ENCODE measurements at regions not wholly inside any gene's neighbourhood (a gene's known extent, or its start where the extent isn't known, plus 50 kb on each side); places are given as distances from the start of the nearest gene placed in this dataset.

GRCh38 chr4:177093964-177094363 is 215.7 kb upstream of the NEIL3 start:
- intact Hi-C loops (cut with DNase I): no loop called here
- no peaks in the 10 kb centered on the region for H3K27me3 ChIP-seq
- no peak for DNase-seq
- no peak for TF ChIP-seq POLR2A (IDR thresholded peaks at IDR 0.05)
- TF ChIP-seq CTCF (IDR thresholded peaks at IDR 0.05): no peak
- no peaks in the 10 kb centered on the region for H3K36me3 ChIP-seq
- H3K4me1 ChIP-seq: no peaks in the 10 kb centered on the region
- 85 to 94% methylated on average over 1 of the region's 1 CpG for WGBS, 2 donors
- H3K27ac ChIP-seq: no peak overlapping the region
- H3K4me3 ChIP-seq: no peak overlapping the region
- no peaks in the 10 kb centered on the region for H3K9me3 ChIP-seq

GRCh38 chr4:177097291-177097690 is 212.4 kb upstream of the NEIL3 start:
- intact Hi-C loops (cut with DNase I): no loop called here
- Histone ChIP-seq H3K27ac (no peak overlapping the region), H3K4me3 (no peak overlapping the region), H3K9me3 (no peaks in the 10 kb centered on the region), H3K27me3 (no peaks in the 10 kb centered on the region), H3K4me1 (no peaks in the 10 kb centered on the region), H3K36me3 (no peaks in the 10 kb centered on the region)
- no peak for TF ChIP-seq POLR2A (IDR thresholded peaks at IDR 0.05)
- no peak for TF ChIP-seq CTCF (IDR thresholded peaks at IDR 0.05)
- 89 to 90% methylated on average over 1 to 5 of the region's 6 CpGs for WGBS, 2 donors
- no peak for DNase-seq

- Histone ChIP-seq H3K36me3 (no peaks in the 10 kb centered on the region), H3K9me3 (no peaks in the 10 kb centered on the region), H3K4me1 (no peaks in the 10 kb centered on the region), H3K4me3 (no peak overlapping the region), H3K27ac (no peak overlapping the region), H3K27me3 (no peaks in the 10 kb centered on the region)
- intact Hi-C loops (cut with DNase I): no loop called here
- DNase-seq: no peak
- TF ChIP-seq CTCF (IDR thresholded peaks at IDR 0.05): no peak
- no peak for TF ChIP-seq POLR2A (IDR thresholded peaks at IDR 0.05)
- WGBS, 2 donors: 92% methylated on average over 6 of the region's 6 CpGs
Measured at GRCh38 chr4:177099211-177099610, 210.5 kb upstream of the NEIL3 start.

GRCh38 chr4:177100307-177100706 is 209.4 kb upstream of the NEIL3 start:
- 76 to 88% methylated on average over 3 of the region's 3 CpGs for WGBS, 2 donors
- Histone ChIP-seq H3K9me3 (no peaks in the 10 kb centered on the region), H3K4me1 (no peaks in the 10 kb centered on the region), H3K27me3 (no peaks in the 10 kb centered on the region), H3K4me3 (no peak overlapping the region), H3K36me3 (no peaks in the 10 kb centered on the region), H3K27ac (no peak overlapping the region)
- intact Hi-C loops (cut with DNase I): no loop called here
- TF ChIP-seq POLR2A (IDR thresholded peaks at IDR 0.05) (no peak), CTCF (IDR thresholded peaks at IDR 0.05) (no peak)
- no peak for DNase-seq

GRCh38 chr4:177103619-177104018 is 206.1 kb upstream of the NEIL3 start:
- intact Hi-C loops (cut with DNase I): no loop called here
- no peaks in the 10 kb centered on the region for H3K36me3 ChIP-seq
- H3K4me1 ChIP-seq: no peaks in the 10 kb centered on the region
- H3K27me3 ChIP-seq: no peaks in the 10 kb centered on the region
- no peak overlapping the region for H3K27ac ChIP-seq
- no peaks in the 10 kb centered on the region for H3K9me3 ChIP-seq
- DNase-seq: no peak
- TF ChIP-seq POLR2A (IDR thresholded peaks at IDR 0.05) (no peak), CTCF (IDR thresholded peaks at IDR 0.05) (no peak)
- no peak overlapping the region for H3K4me3 ChIP-seq
